ENCODE measurements at regions not wholly inside any gene's neighbourhood (a gene's known extent, or its start where the extent isn't known, plus 50 kb on each side); places are given as distances from the start of the nearest gene placed in this dataset.

DNA sequence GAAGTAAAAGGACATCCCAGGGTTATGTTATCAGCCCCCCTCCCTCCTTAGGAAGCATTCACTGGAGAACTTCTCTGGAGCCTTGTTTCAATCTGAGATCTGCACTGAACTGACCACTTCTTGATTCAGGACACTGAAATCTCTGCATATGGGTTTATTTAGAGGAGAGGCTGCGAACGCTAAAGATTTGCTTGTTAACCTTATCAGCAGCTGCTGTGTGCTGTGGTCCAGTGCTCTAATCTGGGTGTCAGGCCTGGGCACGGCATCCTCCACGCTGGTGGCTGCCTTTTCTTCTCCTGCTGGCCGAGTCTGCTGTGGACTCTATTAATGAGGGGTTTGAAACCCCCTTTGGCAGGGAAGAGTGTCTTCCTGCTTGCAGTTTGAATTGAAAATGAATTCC is 1094.7 kb upstream of the TENM3 start:
- Mint-ChIP-seq H3K4me1 (ENCODE audit: low read depth, unreplicated experiment) (no peaks in the 10 kb centered on the region), H3K27me3 (ENCODE audit: low read depth, unreplicated experiment) (no peaks in the 10 kb centered on the region), H3K27ac (ENCODE audit: unreplicated experiment) (no peak overlapping the region), H3K36me3 (ENCODE audit: low read depth, unreplicated experiment) (no peaks in the 10 kb centered on the region), H3K4me3 (ENCODE audit: unreplicated experiment) (no peak overlapping the region), H3K9me3 (ENCODE audit: unreplicated experiment) (peaks cover 3% of the 10 kb centered on the region)
- no peak overlapping the region for H3K4me3 ChIP-seq (ENCODE audit: insufficient read depth, low read depth, low read length)
- H2AFZ ChIP-seq (ENCODE audit: low read depth, low read length): peak overlapping the region; percentile 16
- no peak overlapping the region for H3K9ac ChIP-seq (ENCODE audit: low read length)
- H3K4me1 ChIP-seq (ENCODE audit: insufficient read depth, low read length): peaks cover 5% of the 10 kb centered on the region
- H3K36me3 ChIP-seq (ENCODE audit: insufficient read depth, low read length): no peaks in the 10 kb centered on the region
- FAIRE-seq (no peak), DNase-seq (ENCODE audit: low read depth) (no peak)
- H3K79me2 ChIP-seq (ENCODE audit: insufficient read depth, low read length): no peaks in the 10 kb centered on the region
- H4K20me1 ChIP-seq (ENCODE audit: insufficient read depth, low read length): no peaks in the 10 kb centered on the region
- no peaks in the 10 kb centered on the region for H3K27me3 ChIP-seq (ENCODE audit: insufficient read depth, low read length)
- H3K4me2 ChIP-seq (ENCODE audit: low read length): no peak overlapping the region
- TF ChIP-seq, protein P1, sequence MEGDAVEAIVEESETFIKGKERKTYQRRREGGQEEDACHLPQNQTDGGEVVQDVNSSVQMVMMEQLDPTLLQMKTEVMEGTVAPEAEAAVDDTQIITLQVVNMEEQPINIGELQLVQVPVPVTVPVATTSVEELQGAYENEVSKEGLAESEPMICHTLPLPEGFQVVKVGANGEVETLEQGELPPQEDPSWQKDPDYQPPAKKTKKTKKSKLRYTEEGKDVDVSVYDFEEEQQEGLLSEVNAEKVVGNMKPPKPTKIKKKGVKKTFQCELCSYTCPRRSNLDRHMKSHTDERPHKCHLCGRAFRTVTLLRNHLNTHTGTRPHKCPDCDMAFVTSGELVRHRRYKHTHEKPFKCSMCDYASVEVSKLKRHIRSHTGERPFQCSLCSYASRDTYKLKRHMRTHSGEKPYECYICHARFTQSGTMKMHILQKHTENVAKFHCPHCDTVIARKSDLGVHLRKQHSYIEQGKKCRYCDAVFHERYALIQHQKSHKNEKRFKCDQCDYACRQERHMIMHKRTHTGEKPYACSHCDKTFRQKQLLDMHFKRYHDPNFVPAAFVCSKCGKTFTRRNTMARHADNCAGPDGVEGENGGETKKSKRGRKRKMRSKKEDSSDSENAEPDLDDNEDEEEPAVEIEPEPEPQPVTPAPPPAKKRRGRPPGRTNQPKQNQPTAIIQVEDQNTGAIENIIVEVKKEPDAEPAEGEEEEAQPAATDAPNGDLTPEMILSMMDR (IDR thresholded peaks at IDR 0.05; ENCODE audit: insufficient read depth, low read depth, low read length): no peak
- no peak for TF ChIP-seq EZH2 (IDR thresholded peaks at IDR 0.05; ENCODE audit: insufficient read depth, low read length)
- H3K9me3 ChIP-seq (ENCODE audit: insufficient read depth, low read depth, low read length): no peaks in the 10 kb centered on the region
- no peak overlapping the region for H3K27ac ChIP-seq (ENCODE audit: low read depth, low read length)

DNA sequence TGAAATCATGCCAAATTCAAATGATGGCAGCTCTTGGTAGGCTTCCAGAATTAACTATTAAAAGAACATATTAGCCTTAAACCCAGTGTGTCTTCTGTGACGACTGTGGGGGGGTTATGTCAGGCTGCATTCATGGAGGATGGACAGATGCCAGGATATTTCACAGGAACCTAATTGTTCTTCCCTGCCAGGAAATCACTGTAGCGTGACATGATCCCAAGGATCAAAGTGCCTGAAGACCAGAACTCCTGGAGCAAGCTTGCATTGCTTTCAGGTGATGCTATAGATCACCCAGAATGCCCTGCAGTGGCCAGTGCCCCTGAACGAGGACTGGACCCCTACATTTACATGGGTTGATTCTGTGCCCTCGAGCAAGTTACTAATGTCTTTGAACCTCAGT is 1093.0 kb upstream of the TENM3 start:
- Histone ChIP-seq H3K9me3 (ENCODE audit: insufficient read depth, low read depth, low read length) (no peaks in the 10 kb centered on the region), H3K4me1 (ENCODE audit: insufficient read depth, low read length) (peaks cover 5% of the 10 kb centered on the region), H3K27me3 (ENCODE audit: insufficient read depth, low read length) (no peaks in the 10 kb centered on the region), H3K9ac (ENCODE audit: low read length) (no peak overlapping the region), H2AFZ (ENCODE audit: low read depth, low read length) (no peak overlapping the region), H3K79me2 (ENCODE audit: insufficient read depth, low read length) (no peaks in the 10 kb centered on the region), H4K20me1 (ENCODE audit: insufficient read depth, low read length) (no peaks in the 10 kb centered on the region), H3K27ac (ENCODE audit: low read depth, low read length) (no peak overlapping the region), H3K36me3 (ENCODE audit: insufficient read depth, low read length) (no peaks in the 10 kb centered on the region), H3K4me2 (ENCODE audit: low read length) (no peak overlapping the region), H3K4me3 (ENCODE audit: insufficient read depth, low read depth, low read length) (no peak overlapping the region)
- Mint-ChIP-seq H3K36me3 (ENCODE audit: low read depth, unreplicated experiment) (no peaks in the 10 kb centered on the region), H3K4me1 (ENCODE audit: low read depth, unreplicated experiment) (no peaks in the 10 kb centered on the region), H3K27ac (ENCODE audit: unreplicated experiment) (no peak overlapping the region), H3K4me3 (ENCODE audit: unreplicated experiment) (no peak overlapping the region), H3K27me3 (ENCODE audit: low read depth, unreplicated experiment) (no peaks in the 10 kb centered on the region), H3K9me3 (ENCODE audit: unreplicated experiment) (peaks cover 4% of the 10 kb centered on the region)
- DNase-seq (ENCODE audit: low read depth) (no peak), FAIRE-seq (no peak)
- TF ChIP-seq, protein P1 (IDR thresholded peaks at IDR 0.05; ENCODE audit: insufficient read depth, low read depth, low read length): no peak
- no peak for TF ChIP-seq EZH2 (IDR thresholded peaks at IDR 0.05; ENCODE audit: insufficient read depth, low read length)

DNA sequence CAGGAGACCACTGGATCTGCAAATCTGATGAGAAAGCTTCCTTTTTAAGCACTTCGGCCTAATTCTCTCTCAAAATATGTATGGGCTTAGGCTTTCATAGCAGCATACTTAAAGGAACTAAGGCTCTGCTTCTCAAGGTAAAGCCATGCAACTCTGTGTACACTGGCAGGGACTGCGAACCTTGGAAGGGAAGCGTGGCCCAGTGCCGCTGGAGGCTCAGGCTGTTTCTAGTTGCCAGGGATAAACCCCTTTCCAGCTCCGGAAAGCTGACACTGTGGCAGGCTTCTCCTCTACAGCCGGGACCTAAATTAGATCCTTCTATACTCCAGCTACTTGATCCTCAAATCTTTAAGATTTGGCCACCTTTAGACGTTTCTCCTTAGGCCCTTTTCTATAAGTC is 1091.3 kb upstream of the TENM3 start:
- Mint-ChIP-seq H3K27ac (ENCODE audit: unreplicated experiment) (no peak overlapping the region), H3K4me3 (ENCODE audit: unreplicated experiment) (no peak overlapping the region), H3K4me1 (ENCODE audit: low read depth, unreplicated experiment) (no peaks in the 10 kb centered on the region), H3K9me3 (ENCODE audit: unreplicated experiment) (peaks cover 2% of the 10 kb centered on the region), H3K36me3 (ENCODE audit: low read depth, unreplicated experiment) (no peaks in the 10 kb centered on the region), H3K27me3 (ENCODE audit: low read depth, unreplicated experiment) (no peaks in the 10 kb centered on the region)
- Histone ChIP-seq H4K20me1 (ENCODE audit: insufficient read depth, low read length) (no peaks in the 10 kb centered on the region), H3K27me3 (ENCODE audit: insufficient read depth, low read length) (no peaks in the 10 kb centered on the region), H2AFZ (ENCODE audit: low read depth, low read length) (no peak overlapping the region), H3K9ac (ENCODE audit: low read length) (no peak overlapping the region), H3K27ac (ENCODE audit: low read depth, low read length) (no peak overlapping the region), H3K9me3 (ENCODE audit: insufficient read depth, low read depth, low read length) (no peaks in the 10 kb centered on the region), H3K4me2 (ENCODE audit: low read length) (no peak overlapping the region), H3K79me2 (ENCODE audit: insufficient read depth, low read length) (no peaks in the 10 kb centered on the region), H3K4me1 (ENCODE audit: insufficient read depth, low read length) (peaks cover 5% of the 10 kb centered on the region), H3K36me3 (ENCODE audit: insufficient read depth, low read length) (no peaks in the 10 kb centered on the region), H3K4me3 (ENCODE audit: insufficient read depth, low read depth, low read length) (no peak overlapping the region)
- TF ChIP-seq, protein P1 (IDR thresholded peaks at IDR 0.05; ENCODE audit: insufficient read depth, low read depth, low read length): no peak
- TF ChIP-seq EZH2 (IDR thresholded peaks at IDR 0.05; ENCODE audit: insufficient read depth, low read length): no peak
- FAIRE-seq (no peak), DNase-seq (ENCODE audit: low read depth) (no peak)
